SK-N-SH (cell line): ENCODE measurements at regions not wholly inside any gene's neighbourhood (a gene's known extent, or its start where the extent isn't known, plus 50 kb on each side); places are given as distances from the start of the nearest gene placed in this dataset.

ENCODE experiments used
- CTCF ChIA-PET: fragments of 300-600, 350-600 bp; formaldehyde crosslinking; extraction: SDS; loops from one replicate; lab custom pipeline; 2021; lab: Yijun Ruan, JAX
- POLR2A ChIA-PET: fragments of 350-600 bp; sonication (Branson Sonifier 250); formaldehyde crosslinking; extraction: SDS; loops from one replicate; lab custom pipeline; 2020; ENCODE audit warnings: antibody characterized with exemption, inconsistent platforms; lab: Yijun Ruan, JAX
- DNase-seq: peaks from one replicate; pipeline ENCODE4 v3.0.0; 2012
- H2AFZ ChIP-seq: fragments of 200-600 bp; sonication (generic); 2 replicates; pipeline ENCODE4 v1.8.1; 2016; ENCODE audit warnings: antibody characterized with exemption, mild to moderate bottlenecking, low read depth
- H3F3A ChIP-seq: fragments of 200-600 bp; sonication (generic); replicated peaks from 2 replicates; pipeline ENCODE3; 2016; ENCODE audit warnings: antibody characterized with exemption, mild to moderate bottlenecking; ENCODE audit not compliant: insufficient read depth
- H3K27ac ChIP-seq, 2 experiments: fragments of 200-500 bp in 1 of 2; fragments of 200-600 bp in 1 of 2; sonication (Bioruptor generic) in 1 of 2; sonication (generic), shearing (Covaris generic) in 1 of 2; 2 replicates each; pipeline versions ENCODE4 v1.5.1 to v1.6.1; 2014 to 2016; ENCODE audit warnings: low read depth in 2 of 2, inconsistent platforms in 1 of 2, low read length in 1 of 2, mild to moderate bottlenecking in 1 of 2, mixed read lengths in 1 of 2
- H3K27me3 ChIP-seq: fragments of 200-600 bp; sonication (generic), shearing (Covaris generic); 2 replicates; pipeline ENCODE4 v1.6.1; 2016; ENCODE audit warnings: mixed run types; ENCODE audit not compliant: insufficient read depth
- H3K36me3 ChIP-seq, 2 experiments: fragments of 200-500 bp in 1 of 2; fragments of 200-600 bp in 1 of 2; sonication (Bioruptor generic) in 1 of 2; sonication (generic) in 1 of 2; replicated peaks in 1 of 2; 2 replicates each; pipeline versions ENCODE3 to v1.5.1; 2014 to 2016; ENCODE audit warnings: low read length in 1 of 2, mild to moderate bottlenecking in 1 of 2; ENCODE audit not compliant: insufficient read depth in 2 of 2, control insufficient read depth in 1 of 2
- H3K4me1 ChIP-seq, 2 experiments: fragments of 200-500 bp in 1 of 2; fragments of 200-600 bp in 1 of 2; sonication (Bioruptor generic) in 1 of 2; sonication (generic), shearing (Covaris generic) in 1 of 2; 2 replicates each; pipeline versions ENCODE4 v1.5.1 to v1.6.1; 2014 to 2016; ENCODE audit warnings: low read depth in 1 of 2, low read length in 1 of 2, mixed run types in 1 of 2; ENCODE audit not compliant: insufficient read depth in 2 of 2, control insufficient read depth in 1 of 2
- H3K4me2 ChIP-seq: fragments of 200-600 bp; sonication (generic), shearing (Covaris generic); 2 replicates; pipeline ENCODE4 v1.6.1; 2017; ENCODE audit warnings: mixed run types
- H3K4me3 ChIP-seq, 2 experiments: fragments of 200-500 bp in 1 of 2; fragments of 200-600 bp in 1 of 2; sonication (Bioruptor generic) in 1 of 2; sonication (generic), shearing (Covaris generic) in 1 of 2; 2 replicates each; pipeline versions ENCODE4 v1.5.1 to v1.8.1; 2014 to 2016; ENCODE audit warnings: low read depth in 2 of 2, inconsistent platforms in 1 of 2, low read length in 1 of 2, mild to moderate bottlenecking in 1 of 2, mixed read lengths in 1 of 2, moderate library complexity in 1 of 2
- H3K79me2 ChIP-seq: fragments of 200-600 bp; sonication (generic); 2 replicates; pipeline ENCODE4 v1.8.1; 2017; ENCODE audit warnings: mild to moderate bottlenecking; ENCODE audit not compliant: insufficient read depth
- H3K9ac ChIP-seq: fragments of 200-600 bp; sonication (generic); 2 replicates; pipeline ENCODE4 v1.6.1; 2017; ENCODE audit warnings: mixed run types
- H3K9me2 ChIP-seq: fragments of 200-600 bp; sonication (generic); 2 replicates; pipeline ENCODE4 v1.6.1; 2017; ENCODE audit warnings: mixed run types
- H3K9me3 ChIP-seq: fragments of 200-600 bp; sonication (generic); 2 replicates; pipeline ENCODE4 v1.6.1; 2017; ENCODE audit warnings: mixed run types, mild to moderate bottlenecking, moderate library complexity
- H4K20me1 ChIP-seq: fragments of 200-600 bp; sonication (generic); 2 replicates; pipeline ENCODE4 v1.6.1; 2017; ENCODE audit warnings: mild to moderate bottlenecking, mixed run types; ENCODE audit not compliant: insufficient read depth
- EP300 ChIP-seq, 2 experiments: IDR thresholded peaks; 2 replicates each; pipeline versions ENCODE4 v1.4.0 to v1.6.1; 2012; ENCODE audit warnings: borderline replicate concordance in 1 of 2, low read depth in 1 of 2, low read length in 1 of 2
- EZH2phosphoT487 ChIP-seq: fragments of 200-600 bp; sonication (generic); IDR thresholded peaks from 2 replicates; pipeline ENCODE4 v1.6.1; 2017; ENCODE audit warnings: low read depth, mixed run types, mild to moderate bottlenecking, antibody characterized with exemption, moderate library complexity, borderline replicate concordance
- FOSL2 ChIP-seq: IDR thresholded peaks from 2 replicates; pipeline ENCODE4 v1.4.0; 2012; ENCODE audit warnings: low read depth, mild to moderate bottlenecking, moderate library complexity, borderline replicate concordance
- GATA2 ChIP-seq: sonication (generic); formaldehyde crosslinking; IDR thresholded peaks from 2 replicates; pipeline ENCODE4 v1.5.0; 2020; ENCODE audit warnings: mild to moderate bottlenecking, missing genetic modification reagents
- JUND ChIP-seq: IDR thresholded peaks from 2 replicates; pipeline ENCODE4 v1.4.0; 2012
- MAX ChIP-seq: IDR thresholded peaks from 2 replicates; pipeline ENCODE4 v1.4.0; 2012; ENCODE audit warnings: low read depth
- MEF2A ChIP-seq: IDR thresholded peaks from 2 replicates; pipeline ENCODE4 v1.4.0; 2012; ENCODE audit warnings: low read depth, borderline replicate concordance
- MXI1 ChIP-seq: IDR thresholded peaks from 2 replicates; pipeline ENCODE4 v1.6.1; 2012; ENCODE audit warnings: mild to moderate bottlenecking, low read depth, low read length, improper control_type of control experiment
- NRF1 ChIP-seq: IDR thresholded peaks from 2 replicates; pipeline ENCODE4 v1.6.1; 2012; ENCODE audit warnings: low read depth, mild to moderate bottlenecking, low read length
- PBX3 ChIP-seq: IDR thresholded peaks from 2 replicates; pipeline ENCODE4; 2012
- RAD21 ChIP-seq: IDR thresholded peaks from 2 replicates; pipeline ENCODE4 v1.6.1; 2012; ENCODE audit warnings: mild to moderate bottlenecking, low read length
- REST ChIP-seq: IDR thresholded peaks from 2 replicates; pipeline ENCODE4 v1.6.1; 2012; ENCODE audit warnings: mild to moderate bottlenecking, low read depth, low read length, moderate library complexity
- SIN3A ChIP-seq: IDR thresholded peaks from 2 replicates; pipeline ENCODE4 v1.6.1; 2012; ENCODE audit warnings: low read depth, mild to moderate bottlenecking, low read length, moderate library complexity, borderline replicate concordance
- SMC3 ChIP-seq: IDR thresholded peaks from 2 replicates; pipeline ENCODE4 v1.6.1; 2012; ENCODE audit warnings: low read depth, low read length, improper control_type of control experiment
- TCF12 ChIP-seq: IDR thresholded peaks from 2 replicates; pipeline ENCODE4 v1.4.0; 2012
- TEAD4 ChIP-seq: IDR thresholded peaks from 2 replicates; pipeline ENCODE4 v1.4.0; 2012; ENCODE audit warnings: mild to moderate bottlenecking, borderline replicate concordance; ENCODE audit not compliant: insufficient read depth
- USF2 ChIP-seq: fragments of 150-350 bp; IDR thresholded peaks from 2 replicates; pipeline ENCODE4 v1.6.1; 2017; ENCODE audit warnings: antibody characterized with exemption, low read length, low read depth, borderline replicate concordance
- whole genome bisulfite sequencing: methylation state at CpG from one replicate; pipeline ENCODE4 v1.1.6; 2017; ENCODE audit warnings: low lambda C conversion rate; 5-methylcytosine and 5-hydroxymethylcytosine counted together
- TF ChIP-seq, protein P1 (sequence below): IDR thresholded peaks from 2 replicates; pipeline ENCODE4 v1.4.0; 2012; ENCODE audit warnings: low read depth, borderline replicate concordance
- TF ChIP-seq, protein P2 (sequence below): IDR thresholded peaks from 2 replicates; pipeline ENCODE4 v1.4.0; 2012; ENCODE audit warnings: low read depth, borderline replicate concordance

DNA sequence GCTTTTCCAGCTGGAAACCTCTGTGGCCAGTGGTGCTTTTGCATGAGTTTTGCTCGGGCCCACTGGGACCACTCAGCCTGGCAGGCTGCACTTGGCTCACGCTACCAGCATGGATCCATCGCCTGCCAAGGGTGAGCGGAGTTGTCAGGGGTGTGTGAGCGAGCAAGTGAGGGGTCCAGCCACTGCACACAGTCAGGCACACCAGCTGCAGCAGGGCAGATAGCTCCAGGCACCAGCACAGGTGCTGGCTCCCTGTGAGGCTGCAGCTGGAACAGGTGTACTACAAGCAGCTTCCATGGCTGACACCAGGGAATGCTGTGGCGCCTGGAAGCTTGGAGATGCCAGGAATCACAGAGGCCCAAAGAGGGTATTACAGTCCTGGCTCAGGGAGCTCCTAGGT, 391.2 kb upstream of the SGCD start:
- no peak overlapping the region for H3K4me3 ChIP-seq
- ChIA-PET POLR2A (no interaction called here), CTCF (interaction anchor here (0.7 to 5.0 kb wide), 2 partner anchors 8 to 10 kb away, joined by 3 to 20 read pairs; no protein-coding TSS in a partner anchor)
- no peaks in the 10 kb centered on the region for H3K79me2 ChIP-seq
- no peak overlapping the region for H3K27ac ChIP-seq
- no peak overlapping the region for H2AFZ ChIP-seq
- no peaks in the 10 kb centered on the region for H3K36me3 ChIP-seq
- no peak for DNase-seq
- no peaks in the 10 kb centered on the region for H3K4me1 ChIP-seq
- no peaks in the 10 kb centered on the region for H3K9me3 ChIP-seq
- H3K9ac ChIP-seq, result no peak overlapping the region
- WGBS, result 59% methylated on average over 5 of the region's 6 CpGs
- H3K27me3 ChIP-seq, result no peaks in the 10 kb centered on the region
- no peaks in the 10 kb centered on the region for H3F3A ChIP-seq
- TF ChIP-seq, protein P1, sequence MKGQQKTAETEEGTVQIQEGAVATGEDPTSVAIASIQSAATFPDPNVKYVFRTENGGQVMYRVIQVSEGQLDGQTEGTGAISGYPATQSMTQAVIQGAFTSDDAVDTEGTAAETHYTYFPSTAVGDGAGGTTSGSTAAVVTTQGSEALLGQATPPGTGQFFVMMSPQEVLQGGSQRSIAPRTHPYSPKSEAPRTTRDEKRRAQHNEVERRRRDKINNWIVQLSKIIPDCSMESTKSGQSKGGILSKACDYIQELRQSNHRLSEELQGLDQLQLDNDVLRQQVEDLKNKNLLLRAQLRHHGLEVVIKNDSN, result no peak
- TF ChIP-seq EP300 (IDR thresholded peaks at IDR 0.05; ENCODE audit: borderline replicate concordance in 1 of 2, low read depth in 1 of 2, low read length in 1 of 2) (no peak), SMC3 (no peak), PBX3 (no peak), RAD21 (no peak), NRF1 (no peak), SIN3A (no peak), GATA2 (no peak), REST (no peak), TCF12 (no peak), MAX (no peak), JUND (no peak), FOSL2 (no peak), TEAD4 (no peak), MEF2A (no peak), EZH2phosphoT487 (no peak), USF2 (no peak), MXI1 (no peak)
- TF ChIP-seq, protein P2, sequence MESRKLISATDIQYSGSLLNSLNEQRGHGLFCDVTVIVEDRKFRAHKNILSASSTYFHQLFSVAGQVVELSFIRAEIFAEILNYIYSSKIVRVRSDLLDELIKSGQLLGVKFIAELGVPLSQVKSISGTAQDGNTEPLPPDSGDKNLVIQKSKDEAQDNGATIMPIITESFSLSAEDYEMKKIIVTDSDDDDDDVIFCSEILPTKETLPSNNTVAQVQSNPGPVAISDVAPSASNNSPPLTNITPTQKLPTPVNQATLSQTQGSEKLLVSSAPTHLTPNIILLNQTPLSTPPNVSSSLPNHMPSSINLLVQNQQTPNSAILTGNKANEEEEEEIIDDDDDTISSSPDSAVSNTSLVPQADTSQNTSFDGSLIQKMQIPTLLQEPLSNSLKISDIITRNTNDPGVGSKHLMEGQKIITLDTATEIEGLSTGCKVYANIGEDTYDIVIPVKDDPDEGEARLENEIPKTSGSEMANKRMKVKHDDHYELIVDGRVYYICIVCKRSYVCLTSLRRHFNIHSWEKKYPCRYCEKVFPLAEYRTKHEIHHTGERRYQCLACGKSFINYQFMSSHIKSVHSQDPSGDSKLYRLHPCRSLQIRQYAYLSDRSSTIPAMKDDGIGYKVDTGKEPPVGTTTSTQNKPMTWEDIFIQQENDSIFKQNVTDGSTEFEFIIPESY, result no peak
- H3K4me2 ChIP-seq, result no peak overlapping the region
- H4K20me1 ChIP-seq, result no peaks in the 10 kb centered on the region
- H3K9me2 ChIP-seq, result no peaks in the 10 kb centered on the region
